GM12878 (cell line): ENCODE measurements at regions not wholly inside any gene's neighbourhood (a gene's known extent, or its start where the extent isn't known, plus 50 kb on each side); places are given as distances from the start of the nearest gene placed in this dataset.

Source experiments
- ATAC-seq: fragments of 200-7000 bp; cut with Tn5 transposase; 3 replicates; pipeline ENCODE4 v1.9.1; 2020; ENCODE audit warnings: mild to moderate bottlenecking, moderate library complexity
- BruUV-seq: library from RNA; stranded (reverse); fragments of 400-500 nt; replicated peaks from 2 replicates; lab custom pipeline; 2021; lab: Mats Ljungman, UMichigan
- CTCF ChIA-PET: fragments of 300-600 bp; sonication (Branson Sonifier 250); formaldehyde crosslinking; extraction: SDS; loops from one replicate; lab custom pipeline; 2021; ENCODE audit warnings: inconsistent platforms; lab: Yijun Ruan, JAX
- POLR2A ChIA-PET: fragments of 350-600 bp; formaldehyde crosslinking; extraction: SDS; loops from one replicate; lab custom pipeline; 2021; ENCODE audit warnings: inconsistent platforms; lab: Charles Lee
- RAD21 ChIA-PET: fragments of 300-600 bp; sonication (Branson Sonifier 250); formaldehyde crosslinking; loops from one replicate; lab custom pipeline; 2023; ENCODE audit warnings: antibody characterized with exemption; ENCODE audit not compliant: unreplicated experiment; lab: Charles Lee
- SMC1A ChIA-PET: fragments of 300-600 bp; sonication (Branson Sonifier 250); formaldehyde crosslinking; loops from one replicate; lab custom pipeline; 2023; ENCODE audit not compliant: unreplicated experiment, uncharacterized antibody; lab: Charles Lee
- DNase-seq: peaks from one replicate; pipeline ENCODE4 v3.0.0-alpha.2; 2011; ENCODE audit warnings: low read depth, low spot score
- FAIRE-seq: peaks from 3 replicates; lab custom pipeline; 2011; peaks lifted over from hg19 to GRCh38; lab: Jason Lieb, UNC
- H2AFZ ChIP-seq: 2 replicates; pipeline ENCODE4 v1.6.0; 2011; ENCODE audit warnings: low read depth, low read length, control low read depth; ENCODE audit not compliant: control insufficient read depth
- H3K27ac ChIP-seq: 2 replicates; pipeline ENCODE4 v1.5.1; 2011; ENCODE audit warnings: control low read depth; ENCODE audit not compliant: control insufficient read depth, insufficient read depth
- H3K27me3 ChIP-seq, 2 experiments: replicated peaks in 1 of 2; 2 replicates each; pipeline versions ENCODE4 v1.6.0 to v1.6.1; 2011; ENCODE audit warnings: low read length in 1 of 2; ENCODE audit not compliant: control insufficient read depth in 2 of 2, insufficient read depth in 2 of 2
- H3K36me3 ChIP-seq, 2 experiments: 2 replicates each; pipeline ENCODE4 v1.5.1; 2011; ENCODE audit warnings: low read length in 1 of 2; ENCODE audit not compliant: control insufficient read depth in 2 of 2, insufficient read depth in 2 of 2
- H3K4me1 ChIP-seq: 2 replicates; pipeline ENCODE4 v1.6.1; 2011; ENCODE audit warnings: mild to moderate bottlenecking, low read length, moderate library complexity, mixed read lengths; ENCODE audit not compliant: control insufficient read depth, insufficient read depth
- H3K4me2 ChIP-seq: 2 replicates; pipeline ENCODE4 v1.6.0; 2011; ENCODE audit warnings: control low read depth; ENCODE audit not compliant: control insufficient read depth, insufficient read depth
- H3K4me3 ChIP-seq: fragments of 200-600 bp; sonication (generic); 2 replicates; pipeline ENCODE4 v1.5.1; 2016
- H3K79me2 ChIP-seq: 2 replicates; pipeline ENCODE4 v1.6.0; 2011; ENCODE audit warnings: low read length; ENCODE audit not compliant: control insufficient read depth, insufficient read depth
- H3K9ac ChIP-seq: 2 replicates; pipeline ENCODE4 v1.8.0; 2011; ENCODE audit warnings: low read length, control low read depth, mixed read lengths; ENCODE audit not compliant: control insufficient read depth, insufficient read depth
- H3K9me3 ChIP-seq: replicated peaks from 3 replicates; pipeline ENCODE4 v1.5.1; 2011; ENCODE audit warnings: mild to moderate bottlenecking, low read length; ENCODE audit not compliant: control insufficient read depth, insufficient read depth
- H4K20me1 ChIP-seq: 2 replicates; pipeline ENCODE4 v1.6.0; 2011; ENCODE audit not compliant: control insufficient read depth, insufficient read depth
- ATF2 ChIP-seq: IDR thresholded peaks from 2 replicates; pipeline ENCODE4 v1.6.1; 2012; ENCODE audit warnings: low read length, inconsistent platforms
- BCL11A ChIP-seq: IDR thresholded peaks from 2 replicates; pipeline ENCODE4 v1.6.1; 2011; ENCODE audit warnings: low read depth, low read length
- EP300 ChIP-seq, 2 experiments: fragments of 150-350 bp in 1 of 2; IDR thresholded peaks; 2 replicates each; pipeline ENCODE4 v1.6.1; 2011 to 2012; ENCODE audit warnings: low read depth in 2 of 2, low read length in 2 of 2, borderline replicate concordance in 1 of 2, improper control_type of control experiment in 1 of 2, inconsistent platforms in 1 of 2; ENCODE audit not compliant: control insufficient read depth in 1 of 2
- IKZF1 ChIP-seq: fragments of 450-650 bp; conservative IDR thresholded peaks from 2 replicates; pipeline ENCODE4 v1.6.1; 2017; ENCODE audit warnings: antibody characterized with exemption, mild to moderate bottlenecking
- MTA2 ChIP-seq: fragments of 450-650 bp; IDR thresholded peaks from 2 replicates; pipeline ENCODE4 v1.6.1; 2016; ENCODE audit warnings: low read depth, mild to moderate bottlenecking, moderate library complexity
- NFXL1 ChIP-seq: fragments of 450-650 bp; IDR thresholded peaks from 2 replicates; pipeline ENCODE4 v1.6.1; 2017; ENCODE audit warnings: antibody characterized with exemption, mild to moderate bottlenecking, borderline replicate concordance
- POU2F2 ChIP-seq: IDR thresholded peaks from 3 replicates; pipeline ENCODE4 v1.6.1; 2011; ENCODE audit warnings: low read depth, mild to moderate bottlenecking, low read length, borderline replicate concordance
- RUNX3 ChIP-seq: IDR thresholded peaks from 2 replicates; pipeline ENCODE4 v1.6.1; 2012; ENCODE audit warnings: low read length, inconsistent platforms
- SMAD1 ChIP-seq: fragments of 450-650 bp; IDR thresholded peaks from 2 replicates; pipeline ENCODE4 v1.6.1; 2018; ENCODE audit warnings: mild to moderate bottlenecking, low read depth; ENCODE audit not compliant: partially characterized antibody
- SMARCA5 ChIP-seq: fragments of 450-650 bp; IDR thresholded peaks from 2 replicates; pipeline ENCODE4 v1.6.1; 2017; ENCODE audit warnings: mild to moderate bottlenecking
- SREBF1 ChIP-seq: IDR thresholded peaks from 2 replicates; pipeline ENCODE4 v1.6.1; 2012; ENCODE audit warnings: mild to moderate bottlenecking, low read length
- SRF ChIP-seq, 2 experiments: IDR thresholded peaks; 2 replicates each; pipeline ENCODE4 v1.6.1; 2011; ENCODE audit warnings: low read depth in 2 of 2, low read length in 2 of 2, mild to moderate bottlenecking in 1 of 2, moderate library complexity in 1 of 2
- SUPT20H ChIP-seq: IDR thresholded peaks from 2 replicates; pipeline ENCODE4 v1.6.1; 2011; ENCODE audit warnings: low read depth, mild to moderate bottlenecking, low read length, moderate library complexity, borderline replicate concordance; ENCODE audit not compliant: control insufficient read depth
- TBL1XR1 ChIP-seq: IDR thresholded peaks from 2 replicates; pipeline ENCODE4 v1.6.1; 2012; ENCODE audit warnings: low read depth, low read length, improper control_type of control experiment
- USF2 ChIP-seq: IDR thresholded peaks from 2 replicates; pipeline ENCODE4 v1.6.1; 2011; ENCODE audit warnings: low read depth, low read length, improper control_type of control experiment, borderline replicate concordance
- ZNF207 ChIP-seq: fragments of 450-650 bp; IDR thresholded peaks from 2 replicates; pipeline ENCODE4 v1.6.1; 2014; ENCODE audit warnings: antibody characterized with exemption, mild to moderate bottlenecking, borderline replicate concordance
- ZNF384 ChIP-seq: IDR thresholded peaks from 2 replicates; pipeline ENCODE4 v1.6.1; 2012; ENCODE audit warnings: low read depth, mild to moderate bottlenecking, low read length, improper control_type of control experiment, borderline replicate concordance
- WGBS: methylation state at CpG from one replicate; pipeline ENCODE4 v1.1.6; 2016; ENCODE audit warnings: low lambda C conversion rate; ENCODE audit not compliant: insufficient replicate concordance, insufficient coverage; ENCODE audit errors: missing lambda C conversion rate; 5-methylcytosine and 5-hydroxymethylcytosine counted together
- in situ Hi-C: fragments of 300-500 bp; cut with MboI; formaldehyde crosslinking; loops from 9 replicates; pipeline ENCODE4 v1.14.3; 2018; ENCODE audit warnings: mixed read lengths
- intact Hi-C: fragments of 100-400 bp; cut with micrococcal nuclease; formaldehyde crosslinking; loops from one replicate; pipeline ENCODE4 v1.14.2; 2022; ENCODE audit not compliant: unreplicated experiment

GRCh38 chr19:31718898-31719297, 369.7 kb upstream of the TSHZ3 start:
- no peaks in the 10 kb centered on the region; the same call in 2 of the 3 replicates for H3K9me3 ChIP-seq
- no peaks in the 10 kb centered on the region for H4K20me1 ChIP-seq
- BruUV-seq, result no TSS peak
- H3K9ac ChIP-seq, result no peak overlapping the region
- no peak overlapping the region for H3K4me2 ChIP-seq
- TF ChIP-seq RUNX3 (no peak), IKZF1 (no peak), BCL11A (no peak), TBL1XR1 (no peak), SMAD1 (no peak), MTA2 (no peak), ZNF384 (no peak), SREBF1 (no peak), ZNF207 (no peak), USF2 (no peak), SMARCA5 (no peak), ATF2 (no peak), SRF (IDR thresholded peaks at IDR 0.05; ENCODE audit: low read depth in 2 of 2, low read length in 2 of 2) (no peak), POU2F2 (no peak), EP300 (IDR thresholded peaks at IDR 0.05; ENCODE audit: borderline replicate concordance in 1 of 2, control insufficient read depth in 1 of 2, low read depth in 2 of 2, low read length in 2 of 2) (no peak), SUPT20H (no peak), NFXL1 (no peak)
- no peak for ATAC-seq
- no peak for FAIRE-seq
- in situ Hi-C loops, result no loop called here
- no peak overlapping the region for H2AFZ ChIP-seq
- no peak overlapping the region for H3K4me3 ChIP-seq
- ChIA-PET RAD21 (no interaction called here), CTCF (no interaction called here), SMC1A (no interaction called here), POLR2A (no interaction called here)
- no peaks in the 10 kb centered on the region for H3K4me1 ChIP-seq
- no peaks in the 10 kb centered on the region for H3K27me3 ChIP-seq
- intact Hi-C loops, result no loop called here
- DNase-seq, result no peak
- H3K27ac ChIP-seq, result no peak overlapping the region
- no peaks in the 10 kb centered on the region for H3K79me2 ChIP-seq
- WGBS, result 46% methylated on average over 10 of the region's 10 CpGs
- no peaks in the 10 kb centered on the region for H3K36me3 ChIP-seq
